HEK293T (cell line): ENCODE measurements at regions not wholly inside any gene's neighbourhood (a gene's known extent, or its start where the extent isn't known, plus 50 kb on each side); places are given as distances from the start of the nearest gene placed in this dataset.

Source experiments
- ARNT ChIP-seq: fragments of 450-650 bp; IDR thresholded peaks from 2 replicates; pipeline ENCODE4 v1.6.1; 2017; ENCODE audit warnings: mild to moderate bottlenecking
- BHLHE40 ChIP-seq: fragments of 450-650 bp; IDR thresholded peaks from 2 replicates; pipeline ENCODE4 v1.6.1; 2016; ENCODE audit warnings: mild to moderate bottlenecking, moderate library complexity, borderline replicate concordance
- CTBP1 ChIP-seq: fragments of 450-650 bp; IDR thresholded peaks from 2 replicates; pipeline ENCODE4 v1.6.1; 2016; ENCODE audit warnings: borderline replicate concordance
- FOXK2 ChIP-seq: fragments of 450-650 bp; IDR thresholded peaks from 2 replicates; pipeline ENCODE4 v1.6.1; 2016; ENCODE audit warnings: mild to moderate bottlenecking
- FOXM1 ChIP-seq: fragments of 450-650 bp; IDR thresholded peaks from 2 replicates; pipeline ENCODE4 v1.6.1; 2017; ENCODE audit warnings: mild to moderate bottlenecking, borderline replicate concordance
- HDGF ChIP-seq: fragments of 450-650 bp; IDR thresholded peaks from 2 replicates; pipeline ENCODE4 v1.6.1; 2017; ENCODE audit warnings: antibody characterized with exemption, borderline replicate concordance
- L3MBTL2 ChIP-seq: fragments of 450-650 bp; conservative IDR thresholded peaks from 2 replicates; pipeline ENCODE4 v1.6.1; 2016; ENCODE audit warnings: mild to moderate bottlenecking
- PKNOX1 ChIP-seq: fragments of 450-650 bp; IDR thresholded peaks from 2 replicates; pipeline ENCODE4 v1.6.1; 2016
- SP1 ChIP-seq: fragments of 450-650 bp; IDR thresholded peaks from 2 replicates; pipeline ENCODE4 v1.6.1; 2017
- SUZ12 ChIP-seq: fragments of 450-650 bp; IDR thresholded peaks from 2 replicates; pipeline ENCODE4 v1.6.1; 2016; ENCODE audit warnings: mild to moderate bottlenecking
- TARDBP ChIP-seq: fragments of 450-650 bp; IDR thresholded peaks from 2 replicates; pipeline ENCODE4 v1.6.1; 2016

- TF ChIP-seq HDGF (no peak), ARNT (no peak), SUZ12 (no peak), FOXK2 (no peak), PKNOX1 (no peak), SP1 (no peak), CTBP1 (no peak), BHLHE40 (no peak), FOXM1 (no peak), L3MBTL2 (no peak), TARDBP (no peak)
Observed at GRCh38 chr5:113823696-113824095, 310.2 kb downstream of the YTHDC2 start.
